ENCODE measurements at regions not wholly inside any gene's neighbourhood (a gene's known extent, or its start where the extent isn't known, plus 50 kb on each side); places are given as distances from the start of the nearest gene placed in this dataset.
"Not testable (repeated sequence)": the region's sequence is repeated elsewhere in the genome, so short reads cannot be mapped to it uniquely, and the experiment has no call there.

DNA sequence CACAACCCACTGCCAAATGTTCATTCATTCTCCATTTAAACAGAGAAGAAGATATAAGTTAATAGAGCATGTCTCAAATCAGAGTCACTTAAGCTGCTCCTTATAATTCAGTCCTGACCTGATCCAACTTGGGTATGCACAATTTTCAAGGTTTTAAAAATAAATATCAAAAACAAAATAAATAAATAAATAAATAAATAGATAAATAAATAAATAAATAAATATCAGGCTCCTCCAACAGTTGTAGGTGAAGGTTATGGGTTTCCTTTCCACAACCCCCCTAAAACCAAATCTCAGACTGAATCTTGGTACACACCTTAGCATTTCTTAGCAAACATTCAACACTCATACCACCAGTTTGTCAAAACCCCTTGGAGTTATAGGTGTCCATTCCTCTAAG, 204.4 kb downstream of the PARM1 start:
- Mint-ChIP-seq H3K4me3 (no peak overlapping the region), H3K27me3 (no peaks in the 10 kb centered on the region), H3K27ac (no peak overlapping the region), H3K36me3 (no peaks in the 10 kb centered on the region), H3K4me1 (no peaks in the 10 kb centered on the region), H3K9me3 (peaks cover 3% of the 10 kb centered on the region)
- DNase-seq: no peak
- CTCF ChIA-PET: no interaction called here

DNA sequence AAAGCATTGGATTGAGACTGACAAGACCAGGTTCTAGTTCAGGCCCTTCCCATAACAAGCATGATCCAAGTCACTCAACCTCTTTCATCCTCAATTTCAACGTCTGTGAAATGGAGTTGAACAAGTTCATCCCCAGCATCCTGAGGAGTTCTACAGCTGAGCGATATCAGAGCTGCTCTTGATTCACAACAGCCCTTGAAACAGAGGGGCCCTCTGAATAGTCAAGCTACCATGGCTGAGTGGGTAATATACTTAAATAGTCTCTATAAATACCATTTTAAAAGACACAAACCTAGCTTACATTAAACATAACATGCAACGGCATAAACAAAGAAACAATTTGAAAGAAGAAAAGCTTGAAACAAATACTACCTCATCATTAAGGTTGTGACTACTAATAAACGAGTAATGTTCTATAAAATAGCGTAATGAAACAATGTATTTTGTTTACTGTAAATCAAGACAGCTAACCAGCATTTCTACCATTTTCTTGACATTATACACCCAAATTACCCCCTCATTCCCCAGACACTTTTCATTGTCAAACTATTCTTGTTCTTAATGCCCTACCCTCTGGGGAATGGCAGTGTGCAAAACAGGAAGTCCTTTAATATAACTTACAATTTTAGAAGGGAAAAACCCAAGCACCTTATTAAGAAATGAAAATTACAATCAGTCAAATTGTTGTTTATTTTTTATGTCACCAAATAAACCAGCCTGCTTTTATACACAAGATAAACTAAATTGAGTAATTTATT, 202.3 kb downstream of the PARM1 start:
- Mint-ChIP-seq H3K4me1 (no peaks in the 10 kb centered on the region), H3K9me3 (peaks cover 3% of the 10 kb centered on the region), H3K27ac (no peak overlapping the region), H3K36me3 (no peaks in the 10 kb centered on the region), H3K27me3 (no peaks in the 10 kb centered on the region), H3K4me3 (no peak overlapping the region)
- CTCF ChIA-PET: no interaction called here
- no peak for DNase-seq

DNA sequence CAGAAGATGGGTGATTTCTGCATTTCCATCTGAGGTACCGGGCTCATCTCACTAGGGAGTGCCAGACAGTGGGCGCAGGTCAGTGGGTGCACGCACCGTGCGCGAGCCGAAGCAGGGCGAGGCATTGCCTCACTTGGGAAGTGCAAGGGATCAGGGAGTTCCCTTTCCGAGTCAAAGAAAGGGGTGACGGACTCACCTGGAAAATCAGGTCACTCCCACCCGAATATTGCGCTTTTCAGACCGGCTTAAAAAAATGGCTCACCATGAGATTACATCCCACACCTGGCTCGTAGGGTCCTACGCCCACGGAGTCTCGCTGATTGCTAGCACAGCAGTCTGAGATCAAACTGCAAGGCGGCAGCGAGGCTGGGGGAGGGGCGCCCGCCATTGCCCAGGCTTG, 194.0 kb downstream of the PARM1 start:
- H3K4me1 Mint-ChIP-seq, CTCF ChIA-PET: not testable (repeated sequence)

DNA sequence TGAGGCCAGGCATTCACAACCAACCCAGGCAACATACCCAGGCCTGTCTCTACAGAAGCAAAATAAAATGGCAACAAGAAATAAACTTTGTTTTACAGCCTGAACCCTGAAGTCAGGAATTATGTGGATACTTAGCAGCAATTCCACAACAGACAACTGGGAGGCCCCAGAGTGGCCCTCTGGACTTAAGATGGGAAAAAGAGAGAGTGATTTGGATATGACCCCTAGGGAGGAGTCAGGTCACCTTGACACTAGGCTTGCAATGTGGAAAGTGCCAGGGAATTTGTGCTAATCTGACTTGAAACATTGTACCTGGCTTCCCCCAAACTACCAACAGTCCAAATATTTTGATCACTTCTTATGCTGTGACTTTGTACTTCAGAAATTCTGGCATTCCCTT, 193.1 kb downstream of the PARM1 start:
- DNase-seq: no peak
- CTCF ChIA-PET: no interaction called here
- no peak overlapping the region for H3K4me3 Mint-ChIP-seq
- no peak overlapping the region for H3K27ac Mint-ChIP-seq
- H3K4me1 Mint-ChIP-seq: no peaks in the 10 kb centered on the region
- H3K9me3 Mint-ChIP-seq: peaks cover 12% of the 10 kb centered on the region
- no peaks in the 10 kb centered on the region for H3K27me3 Mint-ChIP-seq
- H3K36me3 Mint-ChIP-seq: no peaks in the 10 kb centered on the region

More for the DNA sequence above, 194.0 kb downstream of the PARM1 start:
- H3K27ac Mint-ChIP-seq, H3K36me3 Mint-ChIP-seq, H3K27me3 Mint-ChIP-seq, H3K4me3 Mint-ChIP-seq, H3K9me3 Mint-ChIP-seq, DNase-seq: not testable (repeated sequence)

DNA sequence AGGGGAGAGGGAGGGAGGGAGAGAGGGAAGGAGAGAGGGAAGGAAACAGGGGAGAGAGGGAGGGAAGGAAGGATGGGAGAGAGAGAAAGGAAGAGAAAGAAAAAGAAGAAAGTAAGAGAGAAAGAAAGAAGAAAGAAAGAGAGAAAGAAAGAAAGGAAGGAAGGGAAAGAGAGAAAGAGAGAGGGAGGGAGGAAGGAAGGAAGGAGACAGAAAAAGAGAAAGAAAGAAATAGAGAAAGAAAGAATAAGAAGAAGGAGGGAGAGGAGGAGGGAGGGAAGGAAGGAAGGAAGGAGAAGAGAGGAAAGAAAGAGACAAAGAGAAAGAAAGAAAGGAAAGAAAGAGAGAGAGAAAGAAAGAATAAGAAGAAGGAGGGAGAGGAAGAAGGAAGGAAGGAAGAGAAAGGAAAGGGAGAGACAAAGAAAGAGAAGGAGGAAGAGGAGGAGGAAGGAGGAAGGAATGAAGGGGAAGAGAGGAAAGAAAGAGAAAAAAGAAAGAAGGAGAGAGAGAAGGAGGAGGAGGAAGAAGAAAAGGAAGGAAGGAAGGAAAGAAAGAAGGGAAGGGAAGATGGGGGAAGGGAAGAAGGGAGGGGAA, 189.6 kb downstream of the PARM1 start:
- H3K4me3 Mint-ChIP-seq: no peak overlapping the region
- no peaks in the 10 kb centered on the region for H3K27me3 Mint-ChIP-seq
- DNase-seq: no peak
- H3K27ac Mint-ChIP-seq: no peak overlapping the region
- H3K36me3 Mint-ChIP-seq: no peaks in the 10 kb centered on the region
- H3K4me1 Mint-ChIP-seq: no peaks in the 10 kb centered on the region
- CTCF ChIA-PET: no interaction called here
- H3K9me3 Mint-ChIP-seq: peaks cover 13% of the 10 kb centered on the region

DNA sequence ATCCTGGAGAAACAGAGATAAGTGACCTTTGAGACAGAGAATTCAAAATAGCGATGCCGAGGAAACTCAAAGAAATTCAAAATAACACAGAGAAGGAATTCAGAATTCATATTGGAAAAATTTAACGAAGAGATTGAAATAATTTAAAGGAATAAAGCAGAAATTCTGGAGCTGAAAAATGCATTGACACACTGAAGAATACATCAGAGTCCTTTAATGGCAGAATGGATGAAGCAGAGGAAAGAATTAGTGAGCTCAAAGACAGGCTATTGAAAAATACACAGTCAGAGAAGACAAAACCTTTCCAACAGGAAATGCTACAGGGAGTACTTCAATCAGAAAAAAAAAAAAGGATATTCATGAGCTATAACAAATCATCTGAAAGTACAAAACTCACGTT, 185.8 kb downstream of the PARM1 start:
- no peak for DNase-seq
- Mint-ChIP-seq H3K9me3 (peaks cover 9% of the 10 kb centered on the region), H3K4me1 (no peaks in the 10 kb centered on the region), H3K36me3 (no peaks in the 10 kb centered on the region), H3K27me3 (no peaks in the 10 kb centered on the region), H3K4me3 (no peak overlapping the region), H3K27ac (no peak overlapping the region)
- CTCF ChIA-PET: no interaction called here

DNA sequence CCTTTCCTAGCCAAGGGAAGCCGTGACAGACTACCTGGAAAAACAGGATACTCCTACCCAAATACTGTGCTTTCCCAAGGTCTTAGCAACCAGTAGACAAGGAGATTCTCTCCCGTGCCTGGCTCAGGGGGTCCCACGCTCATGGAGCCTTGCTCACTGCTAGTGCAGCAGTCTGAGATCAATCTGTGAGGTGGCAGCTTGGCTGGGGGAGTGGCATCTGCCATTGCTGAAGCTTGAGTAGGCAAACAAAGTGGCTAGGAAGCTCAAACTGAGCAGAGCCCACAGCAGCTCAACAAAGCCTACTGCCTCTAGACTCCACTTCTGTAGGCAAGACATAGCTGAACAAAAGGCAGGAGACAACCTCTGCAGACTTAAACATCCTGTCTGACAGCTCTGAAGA, 177.1 kb downstream of the PARM1 start:
- no peaks in the 10 kb centered on the region for H3K36me3 Mint-ChIP-seq
- peaks cover 2% of the 10 kb centered on the region for H3K9me3 Mint-ChIP-seq
- CTCF ChIA-PET: no interaction called here
- no peak for DNase-seq
- no peak overlapping the region for H3K27ac Mint-ChIP-seq
- no peak overlapping the region for H3K4me3 Mint-ChIP-seq
- no peaks in the 10 kb centered on the region for H3K4me1 Mint-ChIP-seq
- no peaks in the 10 kb centered on the region for H3K27me3 Mint-ChIP-seq

DNA sequence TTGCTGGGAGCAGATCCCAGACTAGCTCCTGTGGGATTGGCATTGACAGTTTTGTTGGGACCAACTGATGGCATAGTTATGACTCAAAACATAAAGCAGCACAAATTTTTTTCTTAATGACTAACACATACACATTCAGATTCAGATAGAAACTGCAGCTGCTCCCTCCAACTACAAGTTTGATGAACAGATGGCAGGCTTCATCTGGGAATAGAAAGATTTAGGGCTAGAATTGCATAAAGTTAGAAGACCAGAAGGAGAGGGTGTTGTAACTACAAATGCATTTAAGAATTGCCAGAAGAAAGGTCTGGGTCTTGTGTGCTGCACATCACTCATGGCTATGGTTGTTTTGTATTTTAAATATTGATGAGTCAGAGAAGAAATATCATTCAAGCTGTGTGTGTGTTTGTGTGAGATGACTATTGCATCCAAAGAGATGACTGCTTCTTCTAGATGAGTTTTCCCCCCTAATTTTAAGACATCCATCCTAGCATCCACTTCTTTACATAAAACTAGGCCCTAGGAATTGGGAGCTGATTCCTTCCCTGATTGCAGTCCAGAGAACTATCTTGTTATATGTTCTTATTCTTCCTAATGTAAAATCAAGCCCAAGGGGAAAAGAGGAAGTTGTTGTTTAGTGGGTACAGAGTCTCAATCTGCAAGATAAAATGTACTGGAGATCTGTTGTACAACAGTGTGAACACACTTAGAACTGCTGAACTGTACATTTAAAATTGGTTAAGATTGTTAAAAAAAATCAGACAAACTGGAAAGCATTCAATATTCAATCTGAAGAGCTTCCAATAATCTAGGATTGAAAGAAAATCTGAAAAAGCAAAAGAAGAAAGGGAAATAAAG, 175.1 kb downstream of the PARM1 start:
- no peak overlapping the region for H3K4me3 Mint-ChIP-seq
- H3K27me3 Mint-ChIP-seq: no peaks in the 10 kb centered on the region
- no peak overlapping the region for H3K27ac Mint-ChIP-seq
- no peaks in the 10 kb centered on the region for H3K36me3 Mint-ChIP-seq
- no peak for DNase-seq
- H3K9me3 Mint-ChIP-seq: no peaks in the 10 kb centered on the region
- CTCF ChIA-PET: no interaction called here
- H3K4me1 Mint-ChIP-seq: no peaks in the 10 kb centered on the region

DNA sequence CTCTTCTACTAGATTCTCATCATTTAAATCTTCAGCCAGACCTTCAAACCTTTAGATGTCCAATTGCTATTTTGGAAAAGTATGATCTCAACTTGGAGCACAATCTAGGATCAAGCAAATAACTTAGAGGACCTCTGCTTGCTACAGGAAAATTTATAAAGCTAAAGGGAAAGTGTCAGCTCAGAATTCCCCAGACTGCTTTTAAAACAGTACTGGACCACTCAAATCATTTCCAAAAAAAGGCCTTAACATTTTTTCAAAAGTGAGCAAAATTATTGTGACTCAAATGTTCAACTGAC, 169.8 kb downstream of the PARM1 start:
- Mint-ChIP-seq H3K27ac (no peak overlapping the region), H3K36me3 (no peaks in the 10 kb centered on the region), H3K4me1 (no peaks in the 10 kb centered on the region), H3K4me3 (no peak overlapping the region), H3K27me3 (no peaks in the 10 kb centered on the region), H3K9me3 (no peaks in the 10 kb centered on the region)
- DNase-seq: no peak
- CTCF ChIA-PET: no interaction called here

DNA sequence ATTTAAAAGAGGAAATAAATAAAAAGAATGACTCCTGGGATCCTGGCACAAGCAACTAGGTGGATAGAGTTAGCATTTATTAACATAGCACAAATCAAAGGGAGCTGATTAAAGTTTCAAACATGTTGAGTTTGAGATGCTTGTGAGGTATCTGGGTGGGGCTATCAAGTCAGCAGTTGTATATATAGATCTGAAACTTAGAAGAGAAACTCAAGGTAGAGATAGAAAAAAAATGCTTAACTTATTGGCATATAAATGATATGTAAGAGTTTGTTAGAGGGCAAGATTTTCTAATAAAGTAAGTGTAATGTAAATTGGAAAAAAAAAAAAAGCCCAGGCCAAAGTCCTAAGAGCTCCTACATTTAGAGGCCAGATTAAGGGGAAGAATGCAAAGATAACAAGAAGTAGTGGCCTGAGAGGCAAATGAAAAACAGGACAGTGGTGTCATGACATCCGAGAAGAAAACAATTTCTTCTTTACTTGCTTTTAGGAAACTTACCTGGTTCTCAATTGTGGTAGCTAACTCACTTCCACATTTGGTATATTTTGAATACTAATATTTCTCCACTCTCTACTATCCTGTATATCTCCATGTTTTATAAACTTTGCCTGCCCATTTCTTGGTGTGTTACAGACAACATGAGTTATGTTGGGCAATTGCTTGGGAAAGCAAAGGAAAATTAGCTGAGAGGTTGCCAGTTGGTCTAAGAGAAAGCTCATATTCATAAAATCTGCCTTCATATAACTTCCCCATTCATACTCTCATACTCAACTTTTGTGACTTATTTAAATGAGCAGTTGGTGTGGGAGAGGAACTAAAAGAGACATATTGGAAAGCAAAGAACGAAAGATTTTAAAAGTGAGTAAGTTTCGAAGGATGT, 169.2 kb downstream of the PARM1 start:
- H3K36me3 Mint-ChIP-seq: no peaks in the 10 kb centered on the region
- H3K27ac Mint-ChIP-seq: no peak overlapping the region
- CTCF ChIA-PET: no interaction called here
- H3K9me3 Mint-ChIP-seq: no peaks in the 10 kb centered on the region
- no peak overlapping the region for H3K4me3 Mint-ChIP-seq
- no peak for DNase-seq
- no peaks in the 10 kb centered on the region for H3K27me3 Mint-ChIP-seq
- H3K4me1 Mint-ChIP-seq: no peaks in the 10 kb centered on the region

Measured in activated naive CD4-positive, alpha-beta T cell treated with anti-CD3 and anti-CD28 coated beads, Interleukin-2, amount 10 ng/mL, durations not matched to agents 7 days and 5 days (primary cell).